HG02870 (cell line): ENCODE measurements at regions not wholly inside any gene's neighbourhood (a gene's known extent, or its start where the extent isn't known, plus 50 kb on each side); places are given as distances from the start of the nearest gene placed in this dataset.

Experiments used
- ATAC-seq: cut with Tn5 transposase; IDR thresholded peaks from one replicate; pipeline ENCODE4 v1.9.1; 2021; ENCODE audit warnings: mild to moderate bottlenecking, moderate library complexity; ENCODE audit not compliant: unreplicated experiment

- ATAC-seq, result no peak
These were observed 320.1 kb upstream of the CWC22 start for GRCh38 chr2:180327185-180327584.

- no peak for ATAC-seq
These were observed 318.5 kb upstream of the CWC22 start for GRCh38 chr2:180325416-180326120.

GRCh38 chr2:180324182-180324581 is 317.1 kb upstream of the CWC22 start:
- ATAC-seq, result no peak

GRCh38 chr2:180322781-180323180 is 315.7 kb upstream of the CWC22 start:
- ATAC-seq, result no peak

- ATAC-seq, result peak; percentile 87
These were observed 312.7 kb upstream of the CWC22 start for GRCh38 chr2:180319586-180320405.

- no peak for ATAC-seq
These were observed 307.0 kb upstream of the CWC22 start for GRCh38 chr2:180314086-180314485.

- ATAC-seq, result no peak
These were observed 305.4 kb upstream of the CWC22 start for GRCh38 chr2:180312542-180312941.

- ATAC-seq, result no peak
These were observed 300.0 kb upstream of the CWC22 start for GRCh38 chr2:180307096-180307495.

GRCh38 chr2:180306346-180306745 is 299.2 kb upstream of the CWC22 start:
- ATAC-seq, result no peak

GRCh38 chr2:180291552-180292421 is 284.7 kb upstream of the CWC22 start:
- no peak for ATAC-seq

- no peak for ATAC-seq
These were observed 284.0 kb upstream of the CWC22 start for GRCh38 chr2:180291060-180291459.

- no peak for ATAC-seq
These were observed 282.5 kb upstream of the CWC22 start for GRCh38 chr2:180289627-180290026.

GRCh38 chr2:180279581-180279980 is 272.5 kb upstream of the CWC22 start:
- ATAC-seq, result no peak

- no peak for ATAC-seq
These were observed 269.6 kb upstream of the CWC22 start for GRCh38 chr2:180276733-180277132.

GRCh38 chr2:180268006-180268405 is 260.9 kb upstream of the CWC22 start:
- no peak for ATAC-seq

GRCh38 chr2:180261976-180262375 is 254.9 kb upstream of the CWC22 start:
- no peak for ATAC-seq

GRCh38 chr2:180258579-180258978 is 251.5 kb upstream of the CWC22 start:
- ATAC-seq, result no peak

- no peak for ATAC-seq
These were observed 251.0 kb upstream of the CWC22 start for GRCh38 chr2:180258041-180258537.

- no peak for ATAC-seq
These were observed 250.2 kb upstream of the CWC22 start for GRCh38 chr2:180257247-180257646.

GRCh38 chr2:180255981-180256380 is 248.9 kb upstream of the CWC22 start:
- no peak for ATAC-seq

GRCh38 chr2:180254872-180255271 is 247.8 kb upstream of the CWC22 start:
- no peak for ATAC-seq
